GM23338 (cell line): ENCODE measurements at regions not wholly inside any gene's neighbourhood (a gene's known extent, or its start where the extent isn't known, plus 50 kb on each side); places are given as distances from the start of the nearest gene placed in this dataset.

Experiments used
- ATAC-seq: fragments of 200-7000 bp; cut with Tn5 transposase; 3 replicates; pipeline ENCODE4 v1.9.1; 2020
- DNase-seq: peaks from one replicate; pipeline ENCODE4 v3.0.0-alpha.2; 2015; ENCODE audit warnings: low spot score
- H2AFZ ChIP-seq: fragments of 200-600 bp; sonication (generic); 2 replicates; pipeline ENCODE4 v1.8.0; 2016; ENCODE audit warnings: antibody characterized with exemption, mild to moderate bottlenecking, moderate library complexity
- H3F3A ChIP-seq: fragments of 200-600 bp; sonication (generic); replicated peaks from 2 replicates; pipeline ENCODE4 v1.8.0; 2017; ENCODE audit warnings: antibody characterized with exemption, mixed run types, low read depth
- H3K27ac ChIP-seq: fragments of 200-600 bp; sonication (generic); 2 replicates; pipeline ENCODE4 v1.6.1; 2016; ENCODE audit warnings: low read depth
- H3K27me3 ChIP-seq: fragments of 200-600 bp; sonication (generic); 2 replicates; pipeline ENCODE4 v1.8.0; 2016; ENCODE audit warnings: mild to moderate bottlenecking, mixed run types, moderate library complexity; ENCODE audit not compliant: insufficient read depth
- H3K36me3 ChIP-seq: fragments of 200-600 bp; sonication (generic); 2 replicates; pipeline ENCODE4 v1.8.0; 2016; ENCODE audit warnings: mild to moderate bottlenecking; ENCODE audit not compliant: insufficient read depth
- H3K4me1 ChIP-seq: fragments of 200-600 bp; sonication (generic); 2 replicates; pipeline ENCODE4 v1.8.0; 2016; ENCODE audit warnings: mild to moderate bottlenecking, moderate library complexity; ENCODE audit not compliant: insufficient read depth
- H3K4me2 ChIP-seq: fragments of 200-600 bp; sonication (generic); 2 replicates; pipeline ENCODE4 v1.7.1; 2017; ENCODE audit warnings: mixed run types
- H3K4me3 ChIP-seq: fragments of 200-600 bp; sonication (generic); 2 replicates; pipeline ENCODE4 v1.6.1; 2016; ENCODE audit warnings: mixed run types
- H3K79me2 ChIP-seq: fragments of 200-600 bp; sonication (generic); replicated peaks from 2 replicates; pipeline ENCODE4 v1.8.0; 2017; ENCODE audit warnings: mild to moderate bottlenecking; ENCODE audit not compliant: insufficient read depth
- H3K9me2 ChIP-seq: fragments of 200-600 bp; sonication (generic); 2 replicates; pipeline ENCODE4 v1.8.0; 2017; ENCODE audit not compliant: insufficient read depth
- H4K20me1 ChIP-seq: fragments of 200-600 bp; sonication (generic); replicated peaks from 2 replicates; pipeline ENCODE4 v1.8.0; 2017; ENCODE audit warnings: mild to moderate bottlenecking; ENCODE audit not compliant: insufficient read depth
- H3K27ac Mint-ChIP-seq: 2 replicates; pipeline ENCODE4 v1.8.0; 2020; ENCODE audit warnings: inconsistent platforms, mild to moderate bottlenecking, moderate library complexity, mixed read lengths
- H3K27me3 Mint-ChIP-seq: 3 replicates; pipeline ENCODE4 v1.8.0; 2022; ENCODE audit warnings: low read depth, mild to moderate bottlenecking, moderate library complexity, mixed read lengths, inconsistent platforms; ENCODE audit not compliant: insufficient read depth, poor library complexity
- H3K36me3 Mint-ChIP-seq: 3 replicates; pipeline ENCODE4 v1.8.0; 2021; ENCODE audit warnings: low read depth, mild to moderate bottlenecking, inconsistent platforms, moderate library complexity, mixed read lengths
- H3K4me1 Mint-ChIP-seq: 3 replicates; pipeline ENCODE4 v1.8.0; 2020; ENCODE audit warnings: mild to moderate bottlenecking, inconsistent platforms, mixed read lengths
- H3K4me3 Mint-ChIP-seq: 3 replicates; pipeline ENCODE4 v1.8.0; 2021; ENCODE audit warnings: moderate library complexity, mild to moderate bottlenecking, inconsistent platforms, mixed read lengths
- H3K9me3 Mint-ChIP-seq: 3 replicates; pipeline ENCODE4 v1.8.0; 2020; ENCODE audit warnings: moderate library complexity, mild to moderate bottlenecking, inconsistent platforms, mixed read lengths
- CREB1 ChIP-seq: fragments of 250-450 bp; sonication (Bioruptor Pico); IDR thresholded peaks from 2 replicates; pipeline ENCODE4 v1.5.0; 2020; ENCODE audit warnings: low read depth, mild to moderate bottlenecking, moderate library complexity
- EZH2 ChIP-seq: fragments of 200-600 bp; sonication (generic); IDR thresholded peaks from one replicate; pipeline ENCODE4 v1.8.0; 2017; ENCODE audit warnings: antibody characterized with exemption, mild to moderate bottlenecking, low read depth; ENCODE audit not compliant: unreplicated experiment
- EZH2phosphoT487 ChIP-seq: fragments of 200-600 bp; sonication (generic); IDR thresholded peaks from one replicate; pipeline ENCODE4 v1.8.1; 2018; ENCODE audit warnings: antibody characterized with exemption; ENCODE audit not compliant: unreplicated experiment
- JUNB ChIP-seq: IDR thresholded peaks from one replicate; pipeline ENCODE4 v1.6.1; 2016; ENCODE audit warnings: antibody characterized with exemption; ENCODE audit not compliant: unreplicated experiment
- NANOG ChIP-seq: IDR thresholded peaks from 2 replicates; pipeline ENCODE4 v1.6.1; 2016; ENCODE audit warnings: antibody characterized with exemption, borderline replicate concordance
- POLR2AphosphoS5 ChIP-seq: IDR thresholded peaks from 2 replicates; pipeline ENCODE4 v1.6.1; 2016; ENCODE audit warnings: antibody characterized with exemption, low read depth
- STAT1 ChIP-seq: IDR thresholded peaks from one replicate; pipeline ENCODE4 v1.6.1; 2016; ENCODE audit warnings: antibody characterized with exemption; ENCODE audit not compliant: unreplicated experiment
- ZNF114 ChIP-seq: fragments of 250-450 bp; sonication (Bioruptor Pico); IDR thresholded peaks from 2 replicates; pipeline ENCODE4 v1.5.0; 2020; ENCODE audit warnings: mild to moderate bottlenecking, moderate library complexity
- ZNF331 ChIP-seq: fragments of 250-450 bp; sonication (Bioruptor Pico); IDR thresholded peaks from 2 replicates; pipeline ENCODE4 v1.5.0; 2020; ENCODE audit warnings: low read depth, mild to moderate bottlenecking, moderate library complexity
- TF ChIP-seq, protein P1 (sequence below): fragments of 250-450 bp; sonication (Bioruptor Pico); IDR thresholded peaks from 2 replicates; pipeline ENCODE4 v1.5.0; 2020; ENCODE audit warnings: mild to moderate bottlenecking, moderate library complexity
- TF ChIP-seq, protein P2 (sequence below): IDR thresholded peaks from 2 replicates; pipeline ENCODE4 v1.6.1; 2016; ENCODE audit warnings: antibody characterized with exemption
- TF ChIP-seq, protein P3 (sequence below): IDR thresholded peaks from one replicate; pipeline ENCODE4 v1.6.1; 2018; ENCODE audit warnings: antibody characterized with exemption; ENCODE audit not compliant: unreplicated experiment
- TF ChIP-seq, protein P4 (sequence below), 2 experiments: fragments of 200-600 bp in 1 of 2; sonication (generic) in 1 of 2; conservative IDR thresholded peaks; 2 replicates each; pipeline versions ENCODE4 v1.5.1 to v1.6.1; 2016 to 2017; ENCODE audit warnings: antibody characterized with exemption in 2 of 2, low read depth in 2 of 2, mild to moderate bottlenecking in 2 of 2, moderate library complexity in 1 of 2

DNA sequence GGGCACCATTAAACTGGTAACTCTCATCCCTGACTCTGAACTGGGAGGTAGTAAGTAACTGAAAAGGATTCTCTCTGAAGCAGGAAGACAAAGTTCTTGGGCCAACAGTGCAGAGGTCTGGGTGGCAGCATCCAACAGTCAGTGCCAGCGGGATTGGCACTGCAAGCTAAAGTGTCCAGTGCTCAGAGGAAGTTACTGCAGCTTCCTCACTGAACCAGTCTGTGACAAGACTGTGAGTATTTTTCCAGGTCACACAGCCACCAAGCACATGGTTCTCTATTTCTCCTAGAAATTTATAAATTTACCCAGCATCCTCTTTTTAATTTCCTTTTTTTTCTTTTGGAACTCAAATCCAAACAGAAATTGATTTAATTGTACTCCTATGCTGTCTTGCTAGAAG is 81.6 kb upstream of the FAR2 start:
- no peak overlapping the region for H3K27ac Mint-ChIP-seq
- no peak overlapping the region for H2AFZ ChIP-seq
- H3K36me3 ChIP-seq = no peaks in the 10 kb centered on the region
- DNase-seq (no peak), ATAC-seq (no peak)
- H3K27me3 ChIP-seq = no peaks in the 10 kb centered on the region
- H3K79me2 ChIP-seq = no peaks in the 10 kb centered on the region
- no peaks in the 10 kb centered on the region for H3K9me2 ChIP-seq
- no peaks in the 10 kb centered on the region for H3K9me3 Mint-ChIP-seq
- H3K4me3 ChIP-seq = no peak overlapping the region
- peaks cover 29% of the 10 kb centered on the region for H3K4me1 ChIP-seq
- H3K4me3 Mint-ChIP-seq = no peak overlapping the region
- H3F3A ChIP-seq = no peaks in the 10 kb centered on the region
- H3K4me1 Mint-ChIP-seq = peaks cover 37% of the 10 kb centered on the region
- H3K27me3 Mint-ChIP-seq = no peaks in the 10 kb centered on the region
- H3K36me3 Mint-ChIP-seq = no peaks in the 10 kb centered on the region
- no peak overlapping the region for H3K27ac ChIP-seq
- TF ChIP-seq NANOG (no peak), POLR2AphosphoS5 (no peak), EZH2 (no peak), CREB1 (CRISPR knock-in tag) (no peak), EZH2phosphoT487 (no peak), ZNF331 (CRISPR knock-in tag) (no peak), ZNF114 (no peak), JUNB (no peak), STAT1 (no peak)
- TF ChIP-seq, protein P1, sequence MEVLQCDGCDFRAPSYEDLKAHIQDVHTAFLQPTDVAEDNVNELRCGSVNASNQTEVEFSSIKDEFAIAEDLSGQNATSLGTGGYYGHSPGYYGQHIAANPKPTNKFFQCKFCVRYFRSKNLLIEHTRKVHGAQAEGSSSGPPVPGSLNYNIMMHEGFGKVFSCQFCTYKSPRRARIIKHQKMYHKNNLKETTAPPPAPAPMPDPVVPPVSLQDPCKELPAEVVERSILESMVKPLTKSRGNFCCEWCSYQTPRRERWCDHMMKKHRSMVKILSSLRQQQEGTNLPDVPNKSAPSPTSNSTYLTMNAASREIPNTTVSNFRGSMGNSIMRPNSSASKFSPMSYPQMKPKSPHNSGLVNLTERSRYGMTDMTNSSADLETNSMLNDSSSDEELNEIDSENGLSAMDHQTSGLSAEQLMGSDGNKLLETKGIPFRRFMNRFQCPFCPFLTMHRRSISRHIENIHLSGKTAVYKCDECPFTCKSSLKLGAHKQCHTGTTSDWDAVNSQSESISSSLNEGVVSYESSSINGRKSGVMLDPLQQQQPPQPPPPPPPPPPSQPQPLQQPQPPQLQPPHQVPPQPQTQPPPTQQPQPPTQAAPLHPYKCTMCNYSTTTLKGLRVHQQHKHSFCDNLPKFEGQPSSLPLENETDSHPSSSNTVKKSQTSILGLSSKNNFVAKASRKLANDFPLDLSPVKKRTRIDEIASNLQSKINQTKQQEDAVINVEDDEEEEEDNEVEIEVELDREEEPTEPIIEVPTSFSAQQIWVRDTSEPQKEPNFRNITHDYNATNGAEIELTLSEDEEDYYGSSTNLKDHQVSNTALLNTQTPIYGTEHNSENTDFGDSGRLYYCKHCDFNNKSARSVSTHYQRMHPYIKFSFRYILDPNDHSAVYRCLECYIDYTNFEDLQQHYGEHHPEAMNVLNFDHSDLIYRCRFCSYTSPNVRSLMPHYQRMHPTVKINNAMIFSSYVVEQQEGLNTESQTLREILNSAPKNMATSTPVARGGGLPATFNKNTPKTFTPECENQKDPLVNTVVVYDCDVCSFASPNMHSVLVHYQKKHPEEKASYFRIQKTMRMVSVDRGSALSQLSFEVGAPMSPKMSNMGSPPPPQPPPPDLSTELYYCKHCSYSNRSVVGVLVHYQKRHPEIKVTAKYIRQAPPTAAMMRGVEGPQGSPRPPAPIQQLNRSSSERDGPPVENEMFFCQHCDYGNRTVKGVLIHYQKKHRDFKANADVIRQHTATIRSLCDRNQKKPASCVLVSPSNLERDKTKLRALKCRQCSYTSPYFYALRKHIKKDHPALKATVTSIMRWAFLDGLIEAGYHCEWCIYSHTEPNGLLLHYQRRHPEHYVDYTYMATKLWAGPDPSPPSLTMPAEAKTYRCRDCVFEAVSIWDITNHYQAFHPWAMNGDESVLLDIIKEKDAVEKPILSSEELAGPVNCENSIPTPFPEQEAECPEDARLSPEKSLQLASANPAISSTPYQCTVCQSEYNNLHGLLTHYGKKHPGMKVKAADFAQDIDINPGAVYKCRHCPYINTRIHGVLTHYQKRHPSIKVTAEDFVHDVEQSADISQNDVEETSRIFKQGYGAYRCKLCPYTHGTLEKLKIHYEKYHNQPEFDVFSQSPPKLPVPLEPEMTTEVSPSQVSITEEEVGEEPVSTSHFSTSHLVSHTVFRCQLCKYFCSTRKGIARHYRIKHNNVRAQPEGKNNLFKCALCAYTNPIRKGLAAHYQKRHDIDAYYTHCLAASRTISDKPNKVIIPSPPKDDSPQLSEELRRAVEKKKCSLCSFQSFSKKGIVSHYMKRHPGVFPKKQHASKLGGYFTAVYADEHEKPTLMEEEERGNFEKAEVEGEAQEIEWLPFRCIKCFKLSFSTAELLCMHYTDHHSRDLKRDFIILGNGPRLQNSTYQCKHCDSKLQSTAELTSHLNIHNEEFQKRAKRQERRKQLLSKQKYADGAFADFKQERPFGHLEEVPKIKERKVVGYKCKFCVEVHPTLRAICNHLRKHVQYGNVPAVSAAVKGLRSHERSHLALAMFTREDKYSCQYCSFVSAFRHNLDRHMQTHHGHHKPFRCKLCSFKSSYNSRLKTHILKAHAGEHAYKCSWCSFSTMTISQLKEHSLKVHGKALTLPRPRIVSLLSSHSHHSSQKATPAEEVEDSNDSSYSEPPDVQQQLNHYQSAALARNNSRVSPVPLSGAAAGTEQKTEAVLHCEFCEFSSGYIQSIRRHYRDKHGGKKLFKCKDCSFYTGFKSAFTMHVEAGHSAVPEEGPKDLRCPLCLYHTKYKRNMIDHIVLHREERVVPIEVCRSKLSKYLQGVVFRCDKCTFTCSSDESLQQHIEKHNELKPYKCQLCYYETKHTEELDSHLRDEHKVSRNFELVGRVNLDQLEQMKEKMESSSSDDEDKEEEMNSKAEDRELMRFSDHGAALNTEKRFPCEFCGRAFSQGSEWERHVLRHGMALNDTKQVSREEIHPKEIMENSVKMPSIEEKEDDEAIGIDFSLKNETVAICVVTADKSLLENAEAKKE (CRISPR knock-in tag) = no peak
- TF ChIP-seq, protein P2, sequence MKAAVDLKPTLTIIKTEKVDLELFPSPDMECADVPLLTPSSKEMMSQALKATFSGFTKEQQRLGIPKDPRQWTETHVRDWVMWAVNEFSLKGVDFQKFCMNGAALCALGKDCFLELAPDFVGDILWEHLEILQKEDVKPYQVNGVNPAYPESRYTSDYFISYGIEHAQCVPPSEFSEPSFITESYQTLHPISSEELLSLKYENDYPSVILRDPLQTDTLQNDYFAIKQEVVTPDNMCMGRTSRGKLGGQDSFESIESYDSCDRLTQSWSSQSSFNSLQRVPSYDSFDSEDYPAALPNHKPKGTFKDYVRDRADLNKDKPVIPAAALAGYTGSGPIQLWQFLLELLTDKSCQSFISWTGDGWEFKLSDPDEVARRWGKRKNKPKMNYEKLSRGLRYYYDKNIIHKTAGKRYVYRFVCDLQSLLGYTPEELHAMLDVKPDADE = no peak
- TF ChIP-seq, protein P3, sequence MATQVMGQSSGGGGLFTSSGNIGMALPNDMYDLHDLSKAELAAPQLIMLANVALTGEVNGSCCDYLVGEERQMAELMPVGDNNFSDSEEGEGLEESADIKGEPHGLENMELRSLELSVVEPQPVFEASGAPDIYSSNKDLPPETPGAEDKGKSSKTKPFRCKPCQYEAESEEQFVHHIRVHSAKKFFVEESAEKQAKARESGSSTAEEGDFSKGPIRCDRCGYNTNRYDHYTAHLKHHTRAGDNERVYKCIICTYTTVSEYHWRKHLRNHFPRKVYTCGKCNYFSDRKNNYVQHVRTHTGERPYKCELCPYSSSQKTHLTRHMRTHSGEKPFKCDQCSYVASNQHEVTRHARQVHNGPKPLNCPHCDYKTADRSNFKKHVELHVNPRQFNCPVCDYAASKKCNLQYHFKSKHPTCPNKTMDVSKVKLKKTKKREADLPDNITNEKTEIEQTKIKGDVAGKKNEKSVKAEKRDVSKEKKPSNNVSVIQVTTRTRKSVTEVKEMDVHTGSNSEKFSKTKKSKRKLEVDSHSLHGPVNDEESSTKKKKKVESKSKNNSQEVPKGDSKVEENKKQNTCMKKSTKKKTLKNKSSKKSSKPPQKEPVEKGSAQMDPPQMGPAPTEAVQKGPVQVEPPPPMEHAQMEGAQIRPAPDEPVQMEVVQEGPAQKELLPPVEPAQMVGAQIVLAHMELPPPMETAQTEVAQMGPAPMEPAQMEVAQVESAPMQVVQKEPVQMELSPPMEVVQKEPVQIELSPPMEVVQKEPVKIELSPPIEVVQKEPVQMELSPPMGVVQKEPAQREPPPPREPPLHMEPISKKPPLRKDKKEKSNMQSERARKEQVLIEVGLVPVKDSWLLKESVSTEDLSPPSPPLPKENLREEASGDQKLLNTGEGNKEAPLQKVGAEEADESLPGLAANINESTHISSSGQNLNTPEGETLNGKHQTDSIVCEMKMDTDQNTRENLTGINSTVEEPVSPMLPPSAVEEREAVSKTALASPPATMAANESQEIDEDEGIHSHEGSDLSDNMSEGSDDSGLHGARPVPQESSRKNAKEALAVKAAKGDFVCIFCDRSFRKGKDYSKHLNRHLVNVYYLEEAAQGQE = no peak
- TF ChIP-seq, protein P4, sequence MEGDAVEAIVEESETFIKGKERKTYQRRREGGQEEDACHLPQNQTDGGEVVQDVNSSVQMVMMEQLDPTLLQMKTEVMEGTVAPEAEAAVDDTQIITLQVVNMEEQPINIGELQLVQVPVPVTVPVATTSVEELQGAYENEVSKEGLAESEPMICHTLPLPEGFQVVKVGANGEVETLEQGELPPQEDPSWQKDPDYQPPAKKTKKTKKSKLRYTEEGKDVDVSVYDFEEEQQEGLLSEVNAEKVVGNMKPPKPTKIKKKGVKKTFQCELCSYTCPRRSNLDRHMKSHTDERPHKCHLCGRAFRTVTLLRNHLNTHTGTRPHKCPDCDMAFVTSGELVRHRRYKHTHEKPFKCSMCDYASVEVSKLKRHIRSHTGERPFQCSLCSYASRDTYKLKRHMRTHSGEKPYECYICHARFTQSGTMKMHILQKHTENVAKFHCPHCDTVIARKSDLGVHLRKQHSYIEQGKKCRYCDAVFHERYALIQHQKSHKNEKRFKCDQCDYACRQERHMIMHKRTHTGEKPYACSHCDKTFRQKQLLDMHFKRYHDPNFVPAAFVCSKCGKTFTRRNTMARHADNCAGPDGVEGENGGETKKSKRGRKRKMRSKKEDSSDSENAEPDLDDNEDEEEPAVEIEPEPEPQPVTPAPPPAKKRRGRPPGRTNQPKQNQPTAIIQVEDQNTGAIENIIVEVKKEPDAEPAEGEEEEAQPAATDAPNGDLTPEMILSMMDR (conservative IDR thresholded peaks at IDR 0.05; ENCODE audit: low read depth in 2 of 2) = no peak
- H4K20me1 ChIP-seq = no peaks in the 10 kb centered on the region
- no peak overlapping the region for H3K4me2 ChIP-seq
